Smooth muscle cell (in vitro differentiated cells): ENCODE measurements at regions not wholly inside any gene's neighbourhood (a gene's known extent, or its start where the extent isn't known, plus 50 kb on each side); places are given as distances from the start of the nearest gene placed in this dataset.

Experiments used
- DNase-seq: peaks from one replicate; lab custom pipeline; 2025; ENCODE audit not compliant: unreplicated experiment; lab: John Stamatoyannopoulos, UW
- H2AFZ ChIP-seq: fragments of 200-600 bp; sonication (generic); 2 replicates; pipeline ENCODE4 v1.6.0; 2016; ENCODE audit warnings: antibody characterized with exemption, low read depth, mild to moderate bottlenecking
- H3F3A ChIP-seq: fragments of 200-600 bp; sonication (generic); 2 replicates; pipeline ENCODE4 v1.6.0; 2017; ENCODE audit warnings: antibody characterized with exemption, low read depth
- H3K27ac ChIP-seq: fragments of 200-600 bp; sonication (generic); 2 replicates; pipeline ENCODE4 v1.5.1; 2016; ENCODE audit warnings: low read depth, mild to moderate bottlenecking
- H3K27me3 ChIP-seq: fragments of 200-600 bp; sonication (generic); 2 replicates; pipeline ENCODE4 v1.6.1; 2016; ENCODE audit warnings: low read depth, mild to moderate bottlenecking
- H3K36me3 ChIP-seq: fragments of 200-600 bp; sonication (generic); 2 replicates; pipeline ENCODE4 v1.5.1; 2016; ENCODE audit warnings: low read depth
- H3K4me1 ChIP-seq: fragments of 200-600 bp; sonication (generic); 2 replicates; pipeline ENCODE4 v1.5.1; 2016; ENCODE audit warnings: low read depth
- H3K4me2 ChIP-seq: fragments of 200-600 bp; sonication (generic); 2 replicates; pipeline ENCODE4 v1.6.0; 2016; ENCODE audit warnings: mild to moderate bottlenecking
- H3K4me3 ChIP-seq: fragments of 200-600 bp; sonication (generic); 2 replicates; pipeline ENCODE4 v1.5.1; 2016; ENCODE audit warnings: mild to moderate bottlenecking
- H3K79me2 ChIP-seq: fragments of 200-600 bp; sonication (generic); 2 replicates; pipeline ENCODE4 v1.6.0; 2016; ENCODE audit warnings: low read depth, mild to moderate bottlenecking
- H3K9ac ChIP-seq: fragments of 200-600 bp; sonication (generic); 2 replicates; pipeline ENCODE4 v1.6.0; 2016; ENCODE audit warnings: low read depth
- H3K9me3 ChIP-seq: fragments of 200-600 bp; sonication (generic); replicated peaks from 2 replicates; pipeline ENCODE4 v1.5.1; 2016; ENCODE audit warnings: low read depth
- H4K20me1 ChIP-seq: fragments of 200-600 bp; sonication (generic); 2 replicates; pipeline ENCODE4 v1.6.0; 2016; ENCODE audit warnings: low read depth
- WGBS: methylation state at CpG from one replicate; pipeline ENCODE4 v1.1.7; 2016; ENCODE audit warnings: low lambda C conversion rate; 5-methylcytosine and 5-hydroxymethylcytosine counted together
- TF ChIP-seq, protein P1 (sequence below): fragments of 200-600 bp; sonication (generic); IDR thresholded peaks from 2 replicates; pipeline ENCODE4 v1.5.1; 2017; ENCODE audit warnings: borderline replicate concordance, mild to moderate bottlenecking, antibody characterized with exemption; ENCODE audit not compliant: insufficient read depth, poor library complexity, severe bottlenecking

- H3K27ac ChIP-seq: no peak overlapping the region
- no peak overlapping the region for H3K4me2 ChIP-seq
- H3K9me3 ChIP-seq: no peaks in the 10 kb centered on the region
- no peaks in the 10 kb centered on the region for H3K36me3 ChIP-seq
- no peaks in the 10 kb centered on the region for H3K27me3 ChIP-seq
- no peaks in the 10 kb centered on the region for H3K4me1 ChIP-seq
- DNase-seq: no peak
- 87% methylated on average over 1 of the region's 1 CpG for WGBS
- H3K9ac ChIP-seq: no peak overlapping the region
- no peak overlapping the region for H3K4me3 ChIP-seq
- no peaks in the 10 kb centered on the region for H3K79me2 ChIP-seq
- H2AFZ ChIP-seq: no peak overlapping the region
- TF ChIP-seq, protein P1, sequence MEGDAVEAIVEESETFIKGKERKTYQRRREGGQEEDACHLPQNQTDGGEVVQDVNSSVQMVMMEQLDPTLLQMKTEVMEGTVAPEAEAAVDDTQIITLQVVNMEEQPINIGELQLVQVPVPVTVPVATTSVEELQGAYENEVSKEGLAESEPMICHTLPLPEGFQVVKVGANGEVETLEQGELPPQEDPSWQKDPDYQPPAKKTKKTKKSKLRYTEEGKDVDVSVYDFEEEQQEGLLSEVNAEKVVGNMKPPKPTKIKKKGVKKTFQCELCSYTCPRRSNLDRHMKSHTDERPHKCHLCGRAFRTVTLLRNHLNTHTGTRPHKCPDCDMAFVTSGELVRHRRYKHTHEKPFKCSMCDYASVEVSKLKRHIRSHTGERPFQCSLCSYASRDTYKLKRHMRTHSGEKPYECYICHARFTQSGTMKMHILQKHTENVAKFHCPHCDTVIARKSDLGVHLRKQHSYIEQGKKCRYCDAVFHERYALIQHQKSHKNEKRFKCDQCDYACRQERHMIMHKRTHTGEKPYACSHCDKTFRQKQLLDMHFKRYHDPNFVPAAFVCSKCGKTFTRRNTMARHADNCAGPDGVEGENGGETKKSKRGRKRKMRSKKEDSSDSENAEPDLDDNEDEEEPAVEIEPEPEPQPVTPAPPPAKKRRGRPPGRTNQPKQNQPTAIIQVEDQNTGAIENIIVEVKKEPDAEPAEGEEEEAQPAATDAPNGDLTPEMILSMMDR: no peak
- no peaks in the 10 kb centered on the region for H3F3A ChIP-seq
- H4K20me1 ChIP-seq: no peaks in the 10 kb centered on the region
These were observed 95.4 kb upstream of the KLF4 start for GRCh38 chr9:107584944-107585343.

- no peak for DNase-seq
- WGBS: 64% methylated on average over 5 of the region's 5 CpGs
- Histone ChIP-seq H3K4me3 (no peak overlapping the region), H3K9me3 (no peaks in the 10 kb centered on the region), H3K9ac (no peak overlapping the region), H3K27ac (no peak overlapping the region), H3K79me2 (no peaks in the 10 kb centered on the region), H3K4me2 (no peak overlapping the region), H3K36me3 (no peaks in the 10 kb centered on the region), H3K27me3 (no peaks in the 10 kb centered on the region), H4K20me1 (no peaks in the 10 kb centered on the region), H2AFZ (no peak overlapping the region), H3K4me1 (no peaks in the 10 kb centered on the region), H3F3A (no peaks in the 10 kb centered on the region)
- TF ChIP-seq, protein P1: no peak
These were observed 94.6 kb upstream of the KLF4 start for GRCh38 chr9:107584186-107584585.

DNA sequence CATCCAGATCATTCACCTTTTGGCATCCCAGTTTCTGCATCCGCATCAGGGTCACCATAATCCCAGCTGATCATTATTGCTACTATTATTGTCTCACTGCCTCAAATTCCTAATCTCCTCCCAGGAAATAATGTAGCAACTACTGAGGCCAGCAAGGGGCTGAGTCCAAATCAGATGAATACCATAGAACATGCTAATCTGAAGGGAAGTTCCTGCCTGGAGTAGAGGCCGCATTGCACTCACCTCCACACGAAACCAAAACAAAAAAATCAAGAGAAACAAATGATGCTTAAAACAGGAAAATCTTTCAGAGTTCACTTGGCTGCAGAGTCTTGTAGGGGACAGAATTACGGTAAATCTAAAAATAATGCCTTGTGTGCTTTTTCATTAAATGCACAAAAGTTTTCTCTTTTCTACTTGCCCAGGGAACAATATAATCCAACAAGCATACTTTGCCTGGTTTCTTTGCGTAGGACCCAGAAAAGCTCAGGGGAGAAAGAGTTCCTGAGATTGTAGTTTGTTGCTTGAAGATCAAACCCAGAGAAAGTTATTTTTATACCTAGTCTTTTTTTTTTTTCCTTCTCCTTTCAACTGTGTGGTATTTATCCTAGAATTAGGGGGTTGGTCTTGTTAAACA lies 87.7 kb upstream of the KLF4 start:
- Histone ChIP-seq H3K36me3 (no peaks in the 10 kb centered on the region), H3K27ac (no peak overlapping the region), H3K27me3 (no peaks in the 10 kb centered on the region), H3K9me3 (no peaks in the 10 kb centered on the region), H3K4me2 (no peak overlapping the region), H3K4me3 (no peak overlapping the region), H3K4me1 (no peaks in the 10 kb centered on the region), H3K9ac (no peak overlapping the region), H3F3A (no peaks in the 10 kb centered on the region), H3K79me2 (no peaks in the 10 kb centered on the region), H2AFZ (no peak overlapping the region), H4K20me1 (no peaks in the 10 kb centered on the region)
- TF ChIP-seq, protein P1: no peak
- no peak for DNase-seq
- 92% methylated on average over 5 of the region's 5 CpGs for WGBS

- Histone ChIP-seq H3K27ac (no peak overlapping the region), H3F3A (no peaks in the 10 kb centered on the region), H3K9me3 (no peaks in the 10 kb centered on the region), H3K4me1 (no peaks in the 10 kb centered on the region), H3K36me3 (no peaks in the 10 kb centered on the region), H4K20me1 (no peaks in the 10 kb centered on the region), H3K4me2 (no peak overlapping the region), H3K9ac (no peak overlapping the region), H3K4me3 (no peak overlapping the region), H3K27me3 (no peaks in the 10 kb centered on the region), H2AFZ (no peak overlapping the region), H3K79me2 (no peaks in the 10 kb centered on the region)
- TF ChIP-seq, protein P1: no peak
- no peak for DNase-seq
- 57% methylated on average over 1 of the region's 1 CpG for WGBS
These were observed 81.6 kb upstream of the KLF4 start for GRCh38 chr9:107571148-107571547.
